NAMALWA (cell line): ENCODE measurements at regions not wholly inside any gene's neighbourhood (a gene's known extent, or its start where the extent isn't known, plus 50 kb on each side); places are given as distances from the start of the nearest gene placed in this dataset.
A peak's percentile ranks its signal among the peaks of the same experiment; 100 is the strongest.

Source experiments
- DNase-seq: peaks from one replicate; pipeline ENCODE4 v3.0.0-alpha.2; 2015; ENCODE audit warnings: low spot score

DNA sequence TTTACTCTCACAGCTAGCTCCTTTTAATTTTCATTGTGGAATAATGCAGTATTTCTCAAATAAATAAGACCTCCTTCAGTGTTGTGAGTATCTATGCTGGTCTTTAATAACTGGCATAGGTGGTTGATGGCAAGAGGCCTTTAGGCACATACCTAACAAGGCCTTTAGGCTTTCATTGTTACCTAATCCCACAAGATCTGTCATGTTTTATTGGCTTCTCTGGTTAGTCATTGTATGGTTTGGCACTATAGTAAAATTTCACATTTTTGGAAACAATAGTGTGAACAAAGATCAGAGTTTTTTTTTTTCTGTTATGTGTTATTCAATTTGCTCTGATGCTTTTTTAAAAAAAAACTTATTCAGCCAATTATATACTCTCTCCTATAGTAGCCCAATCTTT, 89.8 kb upstream of the NEUROD1 start:
- no peak for DNase-seq

DNA sequence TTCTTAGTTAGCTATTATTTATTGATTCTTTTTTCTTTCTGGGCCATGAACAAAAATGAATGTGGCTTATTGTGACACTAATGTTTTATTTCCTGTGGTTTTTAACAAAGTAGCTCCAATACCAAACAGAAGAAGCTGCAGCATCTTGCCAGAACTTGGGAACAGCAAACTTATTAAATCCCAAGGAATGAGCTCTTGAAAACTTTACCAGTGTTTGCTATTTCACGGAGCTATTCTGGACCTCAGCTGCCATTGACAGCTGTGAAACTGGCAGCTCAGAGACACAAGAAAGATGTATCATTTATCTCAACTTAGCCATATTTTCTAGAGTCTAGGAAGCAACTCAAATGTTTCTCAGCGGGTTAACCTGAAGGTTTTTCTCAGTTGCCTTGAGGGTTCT, 91.0 kb upstream of the NEUROD1 start:
- DNase-seq = no peak

DNA sequence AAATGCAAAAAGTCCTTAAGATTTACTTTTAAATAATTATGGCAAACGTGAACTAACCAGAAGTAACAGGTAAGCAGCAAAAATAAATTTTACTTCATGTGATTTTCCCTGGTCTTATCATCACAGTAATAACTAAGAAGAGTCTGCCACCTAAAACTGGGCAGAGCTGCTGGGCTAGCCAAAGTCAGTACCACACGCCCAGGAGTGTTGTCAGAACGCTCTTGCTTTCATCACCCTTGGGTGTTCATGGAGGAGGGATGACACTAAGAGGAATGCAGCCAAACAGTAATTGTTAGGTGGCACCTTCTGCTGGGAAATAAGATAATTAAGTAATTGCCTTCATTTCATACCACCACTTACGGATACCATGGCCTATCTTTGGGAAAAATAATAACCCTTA, 92.0 kb upstream of the NEUROD1 start:
- DNase-seq = no peak

DNA sequence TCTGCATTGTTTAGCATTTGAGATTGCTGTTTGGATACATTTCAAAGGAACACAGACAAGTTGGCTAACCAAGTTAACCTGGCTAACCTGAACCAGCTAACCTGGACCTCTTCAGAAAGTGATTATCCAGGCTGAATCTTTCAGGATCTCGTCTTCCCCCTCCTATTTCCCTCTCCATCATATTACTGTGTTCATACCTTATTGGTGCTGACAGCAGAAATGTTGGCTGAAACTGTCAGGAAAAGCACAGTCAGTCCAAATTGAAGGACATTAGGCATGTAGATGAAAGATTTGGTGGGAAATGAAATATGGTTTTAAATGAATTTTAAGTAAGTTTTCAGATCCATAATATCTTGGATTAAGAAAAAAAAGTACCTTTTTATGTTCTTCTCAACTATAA, 92.5 kb upstream of the NEUROD1 start:
- DNase-seq = no peak

DNA sequence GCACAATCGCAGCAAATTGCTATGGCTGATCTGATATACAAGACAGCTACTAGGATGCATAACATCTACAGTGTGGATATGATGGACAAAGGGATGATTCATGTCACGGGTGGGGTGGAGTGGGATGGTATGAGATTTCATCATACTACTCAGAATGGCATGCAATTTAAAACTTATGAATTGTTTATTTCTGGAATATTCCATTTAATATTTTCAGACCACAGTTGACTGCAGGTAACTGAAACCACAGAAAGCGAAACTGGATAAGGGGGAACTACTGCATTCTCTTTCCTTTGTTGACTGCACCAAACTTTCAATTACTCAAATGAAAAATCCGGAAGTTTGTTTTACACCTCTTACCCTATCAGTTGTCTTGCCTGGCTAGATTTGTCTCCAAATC, 94.4 kb upstream of the NEUROD1 start:
- DNase-seq = peak; percentile 6

DNA sequence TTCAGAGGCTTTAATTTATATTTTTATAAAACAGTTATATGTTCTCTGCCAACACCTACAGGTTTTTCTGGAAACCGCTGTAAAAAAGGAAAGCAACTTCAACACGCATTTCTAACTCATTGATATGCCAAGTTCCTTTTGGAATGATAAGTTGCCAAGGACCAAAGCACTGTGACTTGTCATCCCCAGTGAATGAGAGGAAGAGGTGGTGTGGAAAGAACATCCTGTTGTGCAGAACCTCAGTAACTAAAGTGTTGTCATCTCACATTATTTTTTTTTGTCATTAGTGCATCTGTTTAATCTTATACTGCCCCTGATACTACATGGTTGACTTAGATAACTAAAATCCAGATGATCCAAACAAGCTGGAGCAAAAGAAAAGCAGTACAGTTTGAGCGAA, 96.0 kb upstream of the NEUROD1 start:
- DNase-seq = no peak

DNA sequence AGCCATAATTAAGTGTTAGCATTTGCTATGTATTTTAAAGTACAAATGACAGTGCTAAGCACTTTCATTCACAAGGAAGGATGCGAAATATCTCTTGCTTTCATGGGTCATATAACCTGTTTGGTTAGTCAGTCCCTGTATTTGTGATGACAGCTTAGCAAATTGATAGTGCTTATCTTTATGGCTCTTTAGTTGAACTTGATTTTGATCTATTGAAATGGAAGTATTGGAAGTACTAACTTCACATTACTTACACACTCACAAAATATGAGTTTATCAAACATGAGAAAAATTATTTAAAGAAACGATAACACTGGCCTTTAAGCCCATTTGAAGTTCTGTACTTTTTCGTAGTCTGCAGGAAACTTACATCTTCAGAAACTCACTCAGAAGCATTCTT, 97.4 kb upstream of the NEUROD1 start:
- no peak for DNase-seq

DNA sequence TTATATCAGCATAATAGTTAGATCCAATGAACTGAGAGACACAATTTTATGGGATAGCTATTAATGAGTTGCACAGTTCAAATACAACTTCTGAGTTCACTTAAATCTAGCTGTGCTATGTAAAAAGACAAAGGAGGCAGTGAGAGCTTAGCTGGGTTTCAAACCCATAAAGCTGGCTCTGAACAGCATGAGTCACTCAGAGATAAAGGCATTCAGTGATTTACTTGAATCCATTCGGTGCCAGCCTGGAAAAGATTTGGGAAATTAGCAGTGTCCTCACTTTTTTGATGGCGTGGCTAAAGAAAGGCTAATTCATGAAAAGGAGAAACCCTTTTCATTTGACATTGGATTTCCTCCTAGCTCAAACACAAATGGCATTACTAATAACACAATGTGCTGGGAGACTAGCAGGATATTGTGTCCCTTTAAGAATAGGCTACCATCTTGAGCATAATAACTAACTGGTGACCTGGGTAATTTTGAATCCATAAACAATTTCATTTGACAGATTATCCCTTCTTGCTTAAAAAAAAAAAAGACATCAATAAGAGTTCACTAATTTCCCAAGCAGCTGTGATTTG, 98.4 kb upstream of the NEUROD1 start:
- no peak for DNase-seq

DNA sequence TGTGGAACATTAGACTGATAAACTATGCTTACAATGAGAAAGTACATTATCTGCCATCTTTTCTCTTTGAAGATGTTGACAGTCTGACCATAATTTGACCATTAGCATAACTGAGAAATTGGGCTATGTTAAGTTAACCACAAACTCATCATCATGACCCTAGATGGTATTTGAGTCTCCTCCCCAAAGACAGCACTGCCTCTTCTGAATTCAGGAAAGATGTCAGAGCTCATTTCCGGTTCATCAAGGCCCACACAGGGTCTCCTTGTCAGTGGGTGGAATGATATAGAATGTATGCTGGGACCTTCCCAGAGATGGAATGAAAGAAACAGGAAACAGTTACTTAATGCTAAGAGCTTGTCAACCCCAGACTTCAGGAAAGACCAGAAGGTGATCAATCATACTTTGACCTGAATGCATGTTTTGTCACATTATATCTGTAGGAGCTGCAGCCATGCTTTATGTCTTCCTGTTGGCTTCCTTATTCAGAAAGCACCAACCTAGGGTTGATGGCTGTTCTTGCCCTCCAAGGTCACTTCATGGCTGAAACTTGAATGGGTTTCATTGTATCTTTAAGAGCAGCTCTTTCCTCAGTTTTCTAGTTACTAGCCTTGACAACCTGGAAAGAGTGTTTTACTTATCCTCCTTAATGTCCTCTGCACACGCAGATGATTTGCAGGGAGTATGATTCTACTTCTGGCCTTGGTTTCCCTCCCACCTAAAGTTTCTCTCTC, 99.1 kb upstream of the NEUROD1 start:
- no peak for DNase-seq

DNA sequence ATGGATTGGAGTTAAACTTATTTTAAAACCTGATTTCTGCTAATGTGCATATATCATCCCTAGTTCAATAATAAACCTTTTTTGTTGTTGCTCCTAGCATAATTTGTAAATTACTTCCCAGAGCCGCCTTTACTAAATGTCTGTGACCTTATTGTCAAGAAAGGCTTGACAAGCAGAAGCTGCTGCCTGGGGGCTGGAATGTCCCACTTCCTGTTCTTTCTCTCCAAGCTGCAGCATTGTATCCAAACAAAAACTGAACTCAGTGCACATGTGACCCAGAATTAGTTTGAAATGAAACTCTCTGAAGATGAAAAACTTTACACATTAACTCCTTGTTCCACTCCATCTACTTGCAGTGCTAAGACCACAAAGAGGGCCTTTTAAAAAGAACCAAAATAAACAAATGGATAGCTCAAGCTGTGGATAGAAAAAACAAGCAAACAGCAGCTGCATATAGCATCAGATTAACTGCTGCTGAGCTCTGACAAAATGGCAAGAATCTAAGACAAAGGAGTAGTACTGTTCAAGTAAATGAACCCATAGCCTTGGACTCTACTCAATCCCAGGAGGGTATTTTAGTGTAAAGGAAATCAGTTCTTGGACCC, 99.8 kb upstream of the NEUROD1 start:
- no peak for DNase-seq

DNA sequence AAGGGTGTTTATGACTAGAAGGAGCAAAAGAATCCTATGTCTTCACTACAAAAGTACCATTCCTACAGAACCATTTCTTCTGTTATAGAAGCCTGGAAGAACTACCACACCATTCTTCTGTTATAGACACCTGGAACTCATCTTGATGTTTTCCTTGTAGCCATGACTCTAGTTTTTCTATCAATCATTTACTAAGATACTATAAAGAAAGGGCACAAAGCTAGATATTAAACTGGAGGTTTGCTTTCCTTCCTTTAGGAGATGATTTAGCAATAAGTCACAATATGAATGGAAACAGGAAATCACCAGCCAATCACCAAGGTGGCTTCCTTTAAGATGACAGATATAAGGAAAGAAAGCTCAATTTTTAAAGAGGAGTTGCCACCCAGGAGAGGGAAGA, 100.3 kb upstream of the NEUROD1 start:
- DNase-seq = no peak

DNA sequence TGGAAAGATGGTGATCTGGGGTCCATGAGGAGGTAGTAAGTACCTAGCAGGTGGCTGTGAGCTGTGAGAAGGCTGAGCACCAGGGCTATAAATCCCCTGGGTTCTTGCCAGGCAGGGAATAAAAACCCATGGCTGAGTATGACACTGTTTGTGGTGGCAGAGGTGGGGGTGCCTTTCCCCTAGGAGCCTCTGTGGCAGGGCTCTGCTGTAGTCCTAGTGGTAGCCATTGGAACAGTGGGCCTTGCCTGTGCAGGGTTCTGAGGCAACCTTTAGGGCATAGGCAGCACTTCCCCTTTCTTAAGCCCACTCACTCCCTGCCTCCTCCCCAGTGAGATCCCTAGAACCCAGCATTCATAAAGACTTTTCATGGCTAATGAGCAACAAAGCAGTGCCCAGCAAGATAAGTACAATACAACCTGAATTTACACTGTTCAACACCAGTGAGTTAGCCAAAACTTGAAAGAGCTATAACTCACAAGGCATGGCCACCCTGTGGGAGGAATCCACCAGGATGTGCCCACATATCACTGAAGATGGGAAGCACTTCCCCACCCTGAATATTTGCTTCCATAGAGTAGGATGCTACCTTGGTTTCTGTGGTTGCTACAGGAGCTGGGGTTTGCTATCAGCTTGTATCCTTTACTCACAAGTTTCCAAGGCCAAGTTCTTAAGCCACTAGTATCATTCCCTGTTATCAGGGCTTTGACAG, 100.9 kb upstream of the NEUROD1 start:
- no peak for DNase-seq

DNA sequence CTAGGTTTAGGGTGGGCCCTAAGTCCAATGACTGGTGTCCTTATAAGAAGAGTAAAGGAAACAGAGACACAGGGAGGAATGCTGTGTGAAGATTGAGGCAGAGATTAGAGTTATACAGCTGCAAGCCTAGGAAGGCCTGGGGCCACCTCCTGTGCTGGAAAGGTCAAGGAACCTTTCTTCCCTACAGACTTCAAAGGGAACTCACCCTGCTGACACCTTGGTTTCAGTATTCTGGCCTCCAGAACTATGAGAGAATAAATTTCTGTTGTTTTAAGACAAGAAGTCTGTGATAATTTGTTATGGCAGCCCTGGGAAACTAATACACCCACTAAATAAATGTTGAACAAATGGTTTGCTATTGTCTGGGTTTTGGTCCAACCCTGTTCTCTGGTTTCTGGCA, 102.3 kb upstream of the NEUROD1 start:
- DNase-seq = no peak

DNA sequence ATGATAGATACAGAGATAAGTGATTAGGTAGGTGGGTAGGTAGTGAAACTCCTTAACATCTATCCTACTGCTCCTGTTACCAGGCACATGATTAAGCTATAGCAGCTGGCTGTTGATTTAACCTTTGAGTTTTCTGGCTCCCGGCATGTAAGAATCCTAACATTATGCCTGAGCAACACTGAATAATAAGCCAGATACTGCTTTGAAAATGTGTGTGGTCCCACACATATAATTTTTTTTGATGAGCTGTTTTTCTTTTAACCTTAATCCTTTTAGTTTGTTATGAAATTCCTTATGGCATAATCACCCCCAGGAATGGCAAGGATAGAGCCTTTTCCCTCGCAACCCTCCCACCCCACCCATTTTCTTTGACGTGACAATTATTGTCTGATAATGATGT, 104.2 kb upstream of the NEUROD1 start:
- DNase-seq = no peak

DNA sequence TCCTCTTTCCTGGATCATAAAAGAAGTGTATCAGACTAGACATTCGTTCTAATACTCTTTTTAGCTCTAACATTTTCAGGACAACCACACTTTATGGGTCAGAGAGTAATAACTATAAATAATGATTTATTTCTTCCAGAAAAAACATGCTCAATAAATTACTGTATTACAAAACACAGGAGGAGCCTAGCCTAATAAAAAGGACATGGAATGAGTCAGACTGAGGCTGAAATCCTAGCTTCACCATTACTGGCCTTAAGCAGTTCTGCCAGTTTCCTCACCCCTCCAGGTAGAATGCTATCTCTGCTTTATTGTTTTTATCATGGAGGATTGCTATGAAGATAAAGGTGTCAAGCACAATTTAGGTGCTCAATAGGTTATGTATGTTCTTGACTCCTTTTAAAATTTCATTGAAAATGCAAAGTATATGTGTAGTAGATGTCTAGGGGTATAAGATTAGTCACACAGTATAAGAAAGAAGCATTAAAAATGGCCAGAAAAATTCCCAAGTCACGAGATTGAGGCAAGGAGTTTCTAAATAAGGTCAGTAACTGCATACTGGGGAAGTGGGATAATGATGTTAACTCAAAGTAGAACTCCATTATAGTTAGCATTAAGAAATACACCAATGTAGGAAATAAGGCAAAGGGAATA, 105.5 kb upstream of the NEUROD1 start:
- no peak for DNase-seq

DNA sequence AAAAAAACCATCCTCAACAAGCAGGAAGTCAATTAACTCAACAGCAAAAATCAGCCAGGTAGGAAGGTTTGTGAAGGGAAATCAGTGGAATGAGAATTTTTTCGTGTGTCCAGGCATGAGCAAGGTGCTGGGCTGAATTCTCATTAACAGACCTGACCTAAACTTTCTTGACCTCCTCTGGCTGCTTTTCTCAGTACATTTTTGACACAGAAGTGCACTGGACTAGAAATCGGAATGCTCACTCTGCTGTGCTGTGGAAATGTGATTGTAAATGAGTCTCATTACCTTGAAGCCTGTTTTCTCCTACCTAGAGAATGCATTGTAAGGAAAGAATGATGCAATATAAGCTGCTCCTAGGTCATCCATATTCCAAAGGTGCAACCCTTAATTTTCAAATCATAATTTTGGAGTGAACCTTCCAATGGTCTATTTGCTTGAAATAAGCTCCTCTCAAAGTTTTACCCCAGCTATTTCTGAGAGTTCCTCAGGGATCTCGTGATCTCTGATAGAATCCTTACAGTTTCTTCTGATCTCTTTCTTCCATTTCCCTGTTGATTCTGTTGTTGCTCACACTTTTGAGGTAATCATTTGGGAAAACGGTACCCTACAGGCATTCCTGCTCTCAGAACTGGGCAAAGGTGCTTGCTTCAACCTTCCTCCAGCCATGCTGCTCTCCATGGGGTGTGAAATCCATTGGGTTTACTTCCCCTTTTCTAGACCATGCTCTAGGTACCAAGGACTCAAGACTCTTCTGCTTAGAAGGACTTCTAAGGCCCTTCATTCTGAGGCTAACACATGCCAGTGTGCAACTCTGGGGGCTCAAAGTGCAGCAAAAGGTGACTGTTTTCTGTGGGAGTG, 104.9 kb upstream of the ITPRID2 start:
- DNase-seq = no peak

DNA sequence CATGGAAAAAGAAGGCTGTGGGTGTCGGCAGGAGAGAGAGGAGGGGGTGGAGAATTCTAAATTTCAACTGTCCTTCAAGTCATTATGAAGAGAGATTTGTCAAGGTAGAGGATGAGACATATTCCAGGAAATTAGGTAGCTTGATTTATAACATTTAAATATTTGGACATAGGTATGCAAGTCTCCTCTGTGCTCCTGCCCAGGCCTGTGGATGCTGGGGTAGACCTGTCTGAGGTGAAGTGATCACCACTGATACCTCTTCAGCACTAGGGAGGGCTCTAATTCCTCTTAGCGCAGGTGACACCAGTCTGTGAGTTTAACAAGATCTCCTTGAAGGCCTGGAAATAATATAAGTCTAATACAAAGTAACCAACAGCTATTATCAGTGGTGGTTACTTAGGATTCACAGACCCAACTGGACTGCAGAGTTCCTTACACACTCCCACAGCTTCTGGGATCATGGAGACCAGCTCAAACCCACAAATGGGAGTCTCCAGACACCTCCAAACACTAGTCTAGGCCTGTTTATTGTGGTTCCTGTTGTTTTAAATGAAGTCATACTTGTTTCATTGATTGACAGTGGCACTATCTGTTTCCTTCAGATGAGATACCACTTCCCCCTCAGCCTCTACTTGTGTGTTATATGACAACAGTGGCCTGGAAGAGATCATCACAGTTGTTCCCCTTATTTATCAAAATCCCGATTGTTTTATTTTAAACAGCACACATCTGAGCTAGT, 104.1 kb upstream of the ITPRID2 start:
- DNase-seq = no peak

DNA sequence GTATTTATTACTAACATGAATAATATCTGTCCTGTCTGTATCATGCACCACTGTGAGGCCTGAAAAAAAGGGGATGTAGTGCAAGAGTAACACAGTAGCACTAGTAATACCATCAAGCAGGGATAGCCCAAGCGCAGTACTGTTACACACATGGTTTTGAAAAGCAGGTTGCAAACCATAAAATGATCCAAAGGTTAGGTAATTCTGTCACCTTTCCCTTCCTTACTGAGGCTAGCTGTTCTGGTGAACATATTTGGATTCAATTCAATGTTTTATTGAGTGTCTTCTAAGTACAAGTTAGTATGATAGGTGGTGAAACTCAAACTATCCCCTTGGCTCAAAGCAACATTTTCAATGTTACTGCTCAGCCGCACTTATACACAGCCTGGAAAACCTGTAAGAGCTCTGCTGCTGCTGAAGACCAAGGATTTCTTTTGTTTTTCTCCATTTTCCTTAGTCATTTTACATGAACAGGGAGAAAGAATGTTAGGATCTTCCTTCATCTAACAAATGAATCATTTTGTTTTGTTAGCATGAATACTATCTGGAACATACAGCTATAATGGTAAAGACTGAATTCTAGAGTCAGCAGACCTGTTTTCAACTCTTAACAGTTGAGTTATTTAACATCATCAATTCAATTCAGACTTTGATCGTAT, 102.5 kb upstream of the ITPRID2 start:
- no peak for DNase-seq

DNA sequence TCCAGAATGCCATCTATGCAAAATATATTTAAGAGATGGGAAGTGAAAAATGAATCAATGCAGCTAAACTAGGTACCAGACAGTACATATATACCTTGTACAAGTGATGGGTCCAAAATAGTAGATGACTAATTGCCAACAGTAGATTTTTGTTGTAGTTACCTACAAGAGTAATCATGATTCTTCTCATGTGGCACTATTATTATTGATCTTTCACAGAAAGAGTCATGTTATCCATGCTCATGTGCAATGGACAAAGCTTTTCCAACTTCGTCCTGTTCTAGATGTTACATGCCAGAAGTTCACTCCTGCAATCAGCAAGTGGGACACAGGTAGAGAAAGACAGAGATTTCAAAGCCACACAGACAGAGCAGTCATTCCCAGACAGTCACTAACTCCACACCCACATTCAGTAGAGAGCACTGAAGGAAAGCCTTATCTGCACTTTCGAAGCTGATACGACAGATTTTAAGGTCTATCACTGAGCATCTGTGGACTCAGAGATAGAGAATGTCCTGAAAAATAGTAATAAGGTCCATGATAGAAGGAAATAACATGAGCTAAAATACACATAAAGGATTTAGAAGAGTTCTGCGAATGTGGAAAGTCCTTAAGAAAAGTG, 101.6 kb upstream of the ITPRID2 start:
- no peak for DNase-seq
